ENCODE measurements at regions not wholly inside any gene's neighbourhood (a gene's known extent, or its start where the extent isn't known, plus 50 kb on each side); places are given as distances from the start of the nearest gene placed in this dataset.

DNA sequence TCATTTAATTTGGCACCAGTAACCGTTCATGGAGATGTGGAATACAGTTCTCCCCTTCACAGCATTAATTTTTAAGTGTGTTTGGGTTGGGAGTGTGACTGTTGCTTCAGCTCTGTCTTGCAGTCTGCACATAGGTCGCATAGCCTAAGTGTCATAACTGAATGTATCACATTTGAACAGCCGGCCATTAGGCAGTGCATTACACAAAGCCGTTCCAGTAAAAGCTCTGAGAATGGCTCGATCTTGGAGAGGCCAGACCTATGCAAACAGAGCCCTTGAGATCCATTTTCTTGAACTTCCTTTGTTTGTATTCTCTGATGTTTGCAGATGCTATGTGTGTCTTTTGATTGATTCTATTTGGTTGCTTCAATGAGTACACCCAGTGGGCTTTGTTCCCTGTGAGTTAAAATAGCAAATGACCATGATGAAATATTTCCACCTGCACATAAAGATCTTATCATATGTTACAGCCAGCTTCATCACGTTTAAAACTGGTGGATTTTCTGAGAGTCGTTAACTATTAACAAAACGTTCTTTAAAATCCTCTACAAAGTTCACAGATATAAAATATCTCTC lies 1104.9 kb upstream of the SLC10A2 start:
- DNase-seq (ENCODE audit: low read depth, low spot score): no peak

DNA sequence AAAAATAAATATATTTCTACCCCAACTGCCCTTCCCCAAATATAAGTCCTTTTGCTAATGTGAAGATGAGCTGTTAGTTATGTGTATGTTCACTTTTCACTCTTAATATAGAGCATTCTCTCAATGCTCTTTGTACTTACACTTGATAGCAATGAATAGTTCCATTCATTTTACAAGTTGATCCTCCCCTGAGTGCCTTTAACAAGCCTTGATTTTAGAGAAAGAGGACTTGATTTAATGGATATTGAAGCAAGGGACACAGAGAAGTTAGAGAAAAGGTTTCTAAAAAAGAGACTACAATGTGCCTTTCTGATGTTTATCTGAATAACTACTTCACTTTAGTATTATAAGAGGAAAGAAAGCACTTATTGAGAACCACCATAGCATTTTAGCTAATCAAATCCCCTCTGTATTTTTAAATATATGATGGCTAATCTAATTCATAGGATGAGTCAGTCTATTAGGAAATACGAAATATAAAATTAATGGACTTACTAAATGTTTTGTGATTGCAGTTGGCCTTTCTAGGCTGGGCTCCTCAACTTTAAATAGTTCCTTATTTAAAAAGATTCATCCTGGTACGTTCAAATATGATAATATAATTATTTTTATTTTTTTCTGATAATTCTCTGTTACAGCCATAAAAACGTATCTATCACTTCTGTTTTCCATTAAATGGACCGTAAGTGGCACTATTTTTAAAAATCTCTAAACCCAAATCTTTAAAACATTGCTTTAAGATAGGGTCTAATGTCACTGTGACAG lies 1097.8 kb upstream of the SLC10A2 start:
- DNase-seq (ENCODE audit: low read depth, low spot score): no peak

DNA sequence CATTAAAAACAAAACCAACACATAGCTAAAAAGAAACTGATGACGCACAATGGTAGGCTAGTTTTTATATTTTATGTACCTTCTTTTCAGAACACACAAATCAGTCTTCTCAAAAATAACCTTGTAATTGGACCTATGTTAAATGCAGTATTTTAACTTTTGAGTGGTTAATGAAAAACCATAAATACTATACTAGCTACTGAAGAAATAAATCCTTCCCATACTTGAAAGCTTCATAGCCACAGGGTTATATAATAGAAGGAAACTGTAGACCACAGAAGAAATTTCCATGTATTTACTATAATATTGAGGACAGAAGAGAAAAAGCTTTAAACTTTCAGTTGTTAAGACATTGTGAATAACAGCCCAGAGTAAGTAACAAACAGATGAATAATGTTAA lies 1094.3 kb upstream of the SLC10A2 start:
- DNase-seq (ENCODE audit: low read depth, low spot score): no peak

DNA sequence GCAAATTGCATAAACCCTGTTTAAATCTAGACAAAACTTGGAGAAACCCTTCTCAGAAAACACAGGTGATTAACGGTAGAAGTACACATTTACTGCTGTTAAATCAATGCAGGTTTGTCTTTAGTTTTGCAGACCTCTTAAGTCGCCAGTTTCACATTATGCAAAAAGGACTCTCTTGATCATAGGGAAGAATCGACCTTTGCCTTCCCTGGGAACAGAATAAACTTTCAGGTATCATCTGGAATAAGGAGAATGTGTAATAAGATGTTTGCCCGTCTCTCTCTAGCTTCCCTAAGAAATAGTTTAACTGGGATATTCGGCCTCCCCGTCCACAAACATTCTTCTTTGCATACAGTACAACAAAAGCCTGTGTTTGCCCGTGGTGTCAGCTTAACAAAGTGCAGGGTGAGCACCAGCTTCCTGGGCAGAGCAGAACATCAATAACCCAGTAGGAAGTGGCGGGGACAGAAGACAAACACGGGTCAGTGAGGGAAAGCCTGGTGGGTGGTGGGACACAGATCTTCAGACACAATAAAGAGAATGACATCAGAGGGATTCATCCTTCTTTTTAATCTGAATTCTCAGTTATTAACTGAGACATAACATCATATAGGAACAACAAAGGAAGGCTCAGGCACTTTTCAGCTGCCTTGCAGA lies 1077.7 kb upstream of the SLC10A2 start:
- no peak for DNase-seq (ENCODE audit: low read depth, low spot score)

DNA sequence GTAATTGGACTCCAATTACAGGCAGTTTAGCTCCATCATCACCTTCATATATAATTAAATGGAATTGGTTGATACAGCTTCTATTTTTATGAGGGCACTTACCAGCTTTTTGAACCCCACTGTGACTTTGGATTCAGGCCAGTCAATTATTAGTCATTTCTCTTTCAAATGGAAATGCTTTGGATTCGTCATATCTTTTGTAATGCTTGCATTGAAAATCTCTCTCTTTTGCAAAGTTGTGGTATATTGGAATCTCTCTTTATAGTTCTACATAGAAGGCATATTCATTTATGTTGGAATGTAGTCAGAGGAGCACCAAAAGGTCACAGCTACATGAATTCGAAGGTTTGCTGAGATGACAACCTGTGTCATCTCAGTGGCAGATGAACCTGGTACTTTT lies 1074.3 kb upstream of the SLC10A2 start:
- DNase-seq (ENCODE audit: low read depth, low spot score): no peak

DNA sequence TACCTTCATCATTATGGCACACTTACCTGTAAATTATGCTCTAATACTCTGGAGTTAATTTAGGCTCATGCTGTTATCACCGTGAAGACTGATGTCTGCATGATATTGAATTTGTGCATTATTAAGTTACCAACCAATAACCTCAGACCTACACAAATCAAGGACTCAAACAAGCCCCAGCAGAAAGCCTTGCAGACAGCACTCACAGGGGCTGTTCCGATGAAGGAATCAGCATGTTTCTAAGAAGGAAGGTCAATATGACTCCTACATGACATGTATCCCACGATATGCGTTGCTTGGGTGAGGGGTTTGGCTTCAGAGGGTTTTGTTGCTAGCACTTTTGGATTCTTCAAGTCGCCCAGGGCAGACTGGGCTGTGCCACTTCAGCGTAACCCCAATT lies 1071.2 kb upstream of the SLC10A2 start:
- DNase-seq (ENCODE audit: low read depth, low spot score): no peak

DNA sequence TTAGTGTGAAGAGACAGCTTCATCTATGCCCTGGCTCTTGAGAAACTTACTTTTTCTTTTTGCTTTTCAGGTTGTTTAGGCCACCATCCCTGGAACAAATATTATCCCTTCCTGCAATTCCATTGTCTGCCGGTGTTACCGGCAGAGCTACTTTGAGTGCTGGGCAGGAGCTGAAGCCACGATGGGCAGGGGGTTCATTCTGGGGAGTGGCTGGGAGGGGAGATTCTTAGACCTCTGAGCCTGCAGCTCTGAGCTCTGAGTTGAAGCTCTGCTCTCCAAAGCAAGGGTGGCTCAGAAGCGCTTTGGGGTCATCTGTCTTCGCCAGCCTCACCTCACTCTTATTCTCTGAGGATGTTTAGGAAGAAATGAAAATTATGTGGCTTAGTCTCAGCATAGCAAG lies 1066.6 kb upstream of the SLC10A2 start:
- no peak for DNase-seq (ENCODE audit: low read depth, low spot score)

DNA sequence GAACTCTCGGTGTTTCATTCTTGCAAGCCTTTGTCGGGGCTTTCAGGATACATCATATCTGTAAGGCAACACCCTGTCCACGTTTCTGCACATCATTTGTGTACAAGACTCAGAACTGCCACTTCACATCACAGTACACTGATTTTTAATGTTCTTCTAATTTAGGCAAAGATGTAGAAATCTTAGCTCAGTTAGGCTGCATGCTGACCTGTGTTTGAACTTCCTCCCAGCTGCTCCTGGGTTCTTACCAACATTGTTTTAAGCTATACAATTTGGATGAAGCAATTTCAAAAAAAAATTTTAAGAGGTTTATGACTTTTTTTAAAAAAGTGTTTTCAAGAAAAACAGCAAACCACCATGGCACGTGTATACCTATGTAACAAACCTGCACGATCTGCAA lies 1047.9 kb upstream of the SLC10A2 start:
- DNase-seq (ENCODE audit: low read depth, low spot score): no peak

DNA sequence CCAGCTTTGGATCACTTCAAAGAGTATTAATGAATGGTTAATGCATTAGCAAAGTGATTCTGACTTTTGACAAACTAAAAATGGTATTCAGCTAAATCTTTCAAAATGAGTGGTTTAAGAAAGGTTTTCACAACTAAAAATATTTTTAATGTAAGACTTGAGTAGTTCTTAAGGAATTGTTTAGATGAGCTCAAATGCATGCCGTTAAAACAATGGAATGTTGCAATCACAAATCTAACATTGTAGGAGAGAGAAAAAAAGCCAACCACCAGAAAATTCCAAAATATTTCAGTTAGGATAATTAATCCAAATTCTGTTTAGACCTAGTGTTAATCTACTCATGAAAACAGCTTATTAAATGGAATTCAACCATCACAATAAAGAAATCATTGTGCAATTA lies 1044.8 kb upstream of the SLC10A2 start:
- no peak for DNase-seq (ENCODE audit: low read depth, low spot score)

DNA sequence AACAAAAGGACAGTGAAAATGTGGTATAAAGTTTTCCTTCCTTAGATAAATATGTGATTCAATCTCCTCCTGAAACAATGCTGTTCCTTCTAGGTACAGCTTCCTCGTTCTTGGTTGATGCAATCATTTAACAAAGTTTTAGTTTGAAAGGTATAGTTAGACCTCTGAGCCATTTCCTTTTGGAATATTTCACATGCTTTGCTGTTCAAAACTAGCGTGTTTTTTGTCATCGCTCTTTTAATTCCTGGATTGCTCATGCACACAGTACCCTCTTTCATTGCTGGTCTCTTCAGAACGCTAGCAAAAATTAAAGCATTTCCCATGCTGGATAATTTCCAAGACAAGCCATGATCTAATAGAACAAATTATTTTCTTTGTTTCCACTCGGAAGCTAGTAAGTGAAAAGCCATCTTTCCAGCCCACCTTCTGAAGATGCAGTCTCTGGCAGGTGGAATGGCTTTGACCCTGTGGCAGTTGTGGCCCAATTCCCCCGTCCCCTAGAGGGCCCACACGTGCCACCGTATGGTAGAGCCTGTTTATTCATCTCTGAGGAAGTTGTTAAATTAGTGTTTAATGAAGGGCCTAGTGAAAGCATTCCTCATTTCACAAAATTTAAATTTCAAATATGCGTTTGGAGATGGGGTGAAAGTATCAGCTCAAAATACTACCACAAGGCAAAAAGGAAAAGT lies 1040.6 kb upstream of the SLC10A2 start:
- DNase-seq (ENCODE audit: low read depth, low spot score): peak; percentile 78

DNA sequence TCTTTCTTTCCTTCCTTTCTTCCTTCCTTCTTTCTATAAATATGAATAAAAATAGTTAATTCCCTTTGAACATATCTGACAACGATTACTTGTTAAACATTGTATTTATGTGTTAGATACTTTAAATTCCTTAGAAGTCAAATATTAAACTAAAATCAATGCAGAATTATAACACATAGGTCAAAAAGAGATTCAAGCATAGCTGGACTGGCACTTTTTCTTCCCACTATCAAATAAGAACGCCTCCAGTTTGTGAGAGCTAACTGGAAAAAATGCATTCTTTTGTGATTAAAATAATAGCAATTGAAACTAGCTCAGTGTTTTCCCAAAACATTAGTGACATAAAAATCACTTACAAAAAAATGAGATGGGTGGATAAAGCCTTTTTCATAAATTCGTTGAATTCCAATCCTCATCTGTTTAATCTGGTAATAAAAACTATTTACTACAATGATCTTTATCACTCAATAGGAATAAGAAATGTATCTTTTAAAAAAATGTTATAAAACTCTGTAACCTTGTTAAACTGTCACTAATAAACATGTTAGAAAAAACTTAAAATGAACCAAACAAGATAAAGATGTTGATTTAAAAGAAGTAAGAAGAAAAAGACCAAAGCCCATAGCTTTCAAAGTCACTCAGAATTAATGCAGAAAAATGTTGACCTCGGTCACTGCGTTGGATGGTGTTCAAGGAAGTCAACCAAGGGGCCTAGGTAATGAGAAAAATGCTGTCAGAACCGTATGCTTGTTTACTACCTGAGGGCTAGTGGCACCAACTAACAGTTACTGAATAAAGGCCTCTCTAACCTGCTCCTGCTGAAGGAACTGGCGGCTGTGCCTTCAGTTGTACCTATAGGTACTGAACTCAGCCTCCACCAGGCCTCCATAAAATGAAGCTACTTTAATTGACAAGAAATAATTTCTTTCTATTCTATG lies 1039.5 kb upstream of the SLC10A2 start:
- DNase-seq (ENCODE audit: low read depth, low spot score): no peak

DNA sequence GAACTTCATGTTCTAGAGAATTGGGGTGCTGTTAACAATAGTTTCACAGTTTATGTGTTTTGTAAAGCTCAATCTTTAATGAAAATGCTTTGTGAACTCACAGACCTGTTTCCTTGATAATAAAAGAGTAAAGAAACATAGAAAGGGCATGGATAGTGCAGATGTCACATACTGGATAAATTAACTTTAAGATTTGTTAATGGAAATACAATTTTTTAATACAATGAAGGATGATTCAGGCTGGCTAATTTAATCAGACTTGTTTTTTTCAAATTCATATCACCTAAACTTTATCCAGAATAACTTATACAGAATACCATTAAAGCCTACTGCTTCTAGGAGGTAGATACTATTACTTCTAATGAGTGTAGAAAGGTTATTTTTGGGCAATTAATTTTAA lies 1033.5 kb upstream of the SLC10A2 start:
- no peak for DNase-seq (ENCODE audit: low read depth, low spot score)

DNA sequence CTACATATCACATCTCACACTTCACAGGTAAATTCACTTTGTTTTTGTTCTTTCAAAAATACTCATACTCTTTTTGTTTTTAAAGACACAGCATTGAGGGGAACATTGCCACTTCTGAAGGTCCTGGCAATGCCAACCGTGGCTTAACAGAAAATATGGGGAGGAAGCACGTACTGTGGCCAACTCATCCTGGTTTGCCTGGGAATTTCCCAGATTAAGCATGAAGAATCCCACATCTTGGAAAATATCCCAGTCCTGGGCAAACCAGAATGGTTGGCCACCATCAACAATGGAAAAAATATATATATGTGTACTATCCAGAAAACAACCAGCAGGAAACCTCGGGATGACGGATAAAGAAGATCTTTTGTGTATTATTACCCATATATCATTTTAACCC lies 1032.2 kb upstream of the SLC10A2 start:
- no peak for DNase-seq (ENCODE audit: low read depth, low spot score)

DNA sequence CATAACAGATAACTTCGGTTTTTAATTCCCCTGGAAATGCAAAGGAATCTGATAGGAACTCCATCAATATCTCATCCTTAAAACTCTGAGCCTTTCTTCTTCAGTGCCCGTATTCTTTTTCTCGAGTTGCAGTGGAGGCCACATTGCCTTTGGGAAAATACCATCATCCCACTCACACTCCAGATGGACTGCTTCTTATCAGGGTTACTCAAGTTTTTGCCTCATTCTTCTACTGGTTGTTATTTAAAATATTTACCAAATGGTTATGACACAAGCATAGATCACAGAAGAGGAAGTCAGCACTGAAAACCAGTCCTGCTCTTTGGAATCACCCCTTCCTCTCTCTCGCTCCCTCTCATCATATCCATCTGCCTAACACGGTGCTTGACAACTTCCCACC lies 1020.5 kb upstream of the SLC10A2 start:
- no peak for DNase-seq (ENCODE audit: low read depth, low spot score)

DNA sequence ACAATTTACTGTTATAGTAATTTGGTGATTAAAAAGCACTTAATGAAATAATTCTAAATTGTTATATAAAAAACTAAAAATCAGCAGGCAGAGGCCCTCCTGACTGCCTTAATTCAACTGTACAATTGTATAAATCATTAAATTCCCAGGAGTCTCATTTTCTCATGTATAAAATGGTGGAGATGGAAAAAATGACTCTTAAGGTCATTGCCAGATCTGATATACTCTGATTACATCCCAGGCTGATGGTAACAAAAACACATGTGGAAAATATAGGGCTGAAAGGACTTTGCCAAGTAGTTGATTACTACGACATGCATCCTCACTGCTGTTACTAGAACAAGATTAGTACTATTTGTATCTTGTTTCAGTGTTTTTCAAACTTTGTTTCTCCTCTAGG lies 1020.0 kb upstream of the SLC10A2 start:
- DNase-seq (ENCODE audit: low read depth, low spot score): no peak

DNA sequence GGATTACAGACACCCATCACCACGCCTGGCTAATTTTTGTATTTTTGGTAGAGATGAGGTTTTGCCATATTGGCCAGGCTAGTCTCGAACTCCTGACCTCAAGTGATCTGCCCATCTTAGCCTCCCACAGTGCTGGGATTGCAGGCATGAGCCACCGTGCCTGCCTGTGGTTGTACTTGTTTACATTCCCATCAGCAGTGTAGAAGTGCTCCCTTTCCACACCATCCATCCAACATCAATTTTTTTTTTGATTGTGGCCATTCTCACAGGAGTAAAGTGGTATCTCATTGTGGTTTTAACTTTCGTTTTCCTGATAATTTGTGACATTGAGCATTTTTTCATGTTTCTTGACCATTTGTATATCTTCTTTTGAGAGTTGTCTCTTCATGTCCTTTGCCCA lies 1019.4 kb upstream of the SLC10A2 start:
- no peak for DNase-seq (ENCODE audit: low read depth, low spot score)

DNA sequence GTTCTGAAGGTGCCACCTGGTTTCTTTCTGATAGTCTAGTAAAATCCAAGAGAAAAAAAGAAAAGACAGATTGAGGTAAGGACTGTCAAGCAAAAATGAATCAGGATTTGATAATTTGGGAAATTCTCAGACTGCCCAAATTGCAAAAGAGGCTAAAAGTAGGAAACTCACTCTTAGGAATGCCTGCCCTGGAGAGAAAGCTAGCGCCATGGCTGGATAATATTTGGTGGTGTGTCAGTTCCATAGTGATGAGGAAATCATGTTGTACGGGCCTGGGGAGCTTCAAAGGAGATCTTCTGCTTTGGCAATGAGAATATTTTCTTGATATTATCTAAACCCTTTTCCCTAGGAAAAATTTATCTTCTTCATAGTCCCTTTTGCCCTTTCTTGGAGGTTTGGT lies 1008.1 kb upstream of the SLC10A2 start:
- no peak for DNase-seq (ENCODE audit: low read depth, low spot score)

DNA sequence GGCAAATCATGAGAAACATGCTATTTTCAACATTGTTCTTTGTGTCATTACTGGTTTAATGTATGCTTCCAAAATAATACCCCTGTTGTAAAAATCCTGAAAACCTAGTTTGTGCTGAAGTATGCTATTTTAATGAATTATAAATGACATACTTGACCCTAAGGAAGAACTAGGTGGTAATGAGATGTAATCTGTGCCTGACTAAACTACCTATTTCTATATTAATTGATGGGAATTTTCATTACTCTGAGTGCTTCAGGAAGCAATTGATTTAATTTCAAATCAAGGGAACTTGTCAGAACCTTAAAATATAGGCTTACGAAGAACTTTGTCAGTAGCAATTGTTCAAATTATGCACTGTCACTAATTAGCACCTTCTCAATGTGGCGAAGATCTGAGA lies 1005.6 kb upstream of the SLC10A2 start:
- DNase-seq (ENCODE audit: low read depth, low spot score): no peak

DNA sequence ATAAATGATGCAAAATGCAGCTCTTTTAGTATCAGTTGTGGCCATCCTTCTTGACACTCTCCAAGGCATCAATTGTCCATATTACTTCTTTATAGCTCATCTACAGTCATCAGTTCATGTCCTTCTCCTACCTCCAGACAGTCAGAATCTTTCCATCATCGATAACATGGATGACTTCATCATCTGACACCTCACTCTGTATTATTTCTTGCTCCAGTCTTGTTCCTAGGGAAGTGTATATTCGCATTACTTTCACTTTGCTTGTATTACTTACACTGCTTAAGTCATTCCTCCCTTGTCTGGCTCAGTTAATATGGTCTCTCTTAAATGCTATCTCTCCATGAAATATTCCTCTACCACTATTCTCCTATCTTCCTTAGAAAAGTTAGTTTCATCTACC lies 999.1 kb upstream of the SLC10A2 start:
- no peak for DNase-seq (ENCODE audit: low read depth, low spot score)

DNA sequence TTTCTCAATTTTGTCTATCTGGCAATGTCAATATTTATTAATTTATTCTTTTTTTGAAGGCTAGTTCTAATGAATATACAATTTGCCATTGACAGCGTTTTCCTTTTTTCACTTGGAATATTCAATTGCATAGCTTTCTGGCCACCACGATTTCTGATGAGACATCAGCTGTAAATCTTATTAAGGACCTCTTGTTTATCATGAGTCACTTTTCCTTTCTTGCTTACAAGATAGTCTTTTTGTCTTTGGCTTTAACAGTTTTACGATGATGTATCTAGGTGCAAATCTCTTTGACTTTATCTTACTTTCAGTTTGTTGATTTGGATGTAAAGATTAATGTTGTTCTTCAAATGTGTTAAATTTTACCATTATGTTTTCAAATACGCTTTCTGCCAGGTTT lies 991.6 kb upstream of the SLC10A2 start:
- DNase-seq (ENCODE audit: low read depth, low spot score): no peak

DNA sequence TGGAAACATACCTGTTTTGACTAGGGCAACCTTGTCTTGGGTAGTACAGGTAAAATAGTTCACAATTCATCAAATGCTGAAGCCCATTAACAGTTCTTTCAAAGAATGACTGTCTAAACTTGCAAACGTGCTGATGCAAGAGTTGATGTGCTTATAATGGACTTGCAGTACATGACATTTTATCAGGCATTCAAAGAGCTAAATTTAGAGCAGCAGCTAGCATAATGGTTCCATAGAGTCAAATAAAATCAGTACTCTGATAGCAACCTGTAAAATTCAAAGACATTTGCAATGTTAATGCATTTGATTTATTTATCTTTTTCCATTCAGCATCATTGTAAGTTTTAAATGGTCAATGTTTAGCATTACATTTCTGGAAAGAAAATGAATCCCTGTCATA lies 979.7 kb upstream of the SLC10A2 start:
- DNase-seq (ENCODE audit: low read depth, low spot score): no peak

Measured in pulmonary artery endothelial cell (primary cell).